ENCODE measurements at regions not wholly inside any gene's neighbourhood (a gene's known extent, or its start where the extent isn't known, plus 50 kb on each side); places are given as distances from the start of the nearest gene placed in this dataset.

- DNase-seq (ENCODE audit: low read depth in 2 of 2, low spot score in 1 of 2): no peak
Observed at GRCh38 chr6:4466769-4467480, 309.3 kb upstream of the CDYL start.

- DNase-seq (ENCODE audit: low read depth in 2 of 2, low spot score in 1 of 2): no peak
Observed at GRCh38 chr6:4466261-4466660, 309.9 kb upstream of the CDYL start.

- DNase-seq (ENCODE audit: low read depth in 2 of 2, low spot score in 1 of 2): no peak
Observed at GRCh38 chr6:4464638-4465037, 311.6 kb upstream of the CDYL start.

- no peak for DNase-seq (ENCODE audit: low read depth in 2 of 2, low spot score in 1 of 2)
Observed at GRCh38 chr6:4463236-4463635, 313.0 kb upstream of the CDYL start.

GRCh38 chr6:4460586-4461475, 315.4 kb upstream of the CDYL start:
- no peak for DNase-seq (ENCODE audit: low read depth in 2 of 2, low spot score in 1 of 2)

- DNase-seq (ENCODE audit: low read depth in 2 of 2, low spot score in 1 of 2): no peak
Observed at GRCh38 chr6:4459996-4460395, 316.2 kb upstream of the CDYL start.

GRCh38 chr6:4459032-4459431, 317.2 kb upstream of the CDYL start:
- no peak for DNase-seq (ENCODE audit: low read depth in 2 of 2, low spot score in 1 of 2)

- DNase-seq (ENCODE audit: low read depth in 2 of 2, low spot score in 1 of 2): no peak
Observed at GRCh38 chr6:4451718-4452117, 316.3 kb upstream of the ECI2 start.

GRCh38 chr6:4451081-4451480, 315.7 kb upstream of the ECI2 start:
- DNase-seq (ENCODE audit: low read depth in 2 of 2, low spot score in 1 of 2): no peak

- no peak for DNase-seq (ENCODE audit: low read depth in 2 of 2, low spot score in 1 of 2)
Observed at GRCh38 chr6:4450237-4450636, 314.9 kb upstream of the ECI2 start.

GRCh38 chr6:4449409-4449808, 314.0 kb upstream of the ECI2 start:
- no peak for DNase-seq (ENCODE audit: low read depth in 2 of 2, low spot score in 1 of 2)

GRCh38 chr6:4448841-4449240, 313.5 kb upstream of the ECI2 start:
- DNase-seq (ENCODE audit: low read depth in 2 of 2, low spot score in 1 of 2): no peak

GRCh38 chr6:4447639-4448330, 312.4 kb upstream of the ECI2 start:
- no peak for DNase-seq (ENCODE audit: low read depth in 2 of 2, low spot score in 1 of 2)

GRCh38 chr6:4446982-4447381, 311.6 kb upstream of the ECI2 start:
- DNase-seq (ENCODE audit: low read depth in 2 of 2, low spot score in 1 of 2): no peak

- no peak for DNase-seq (ENCODE audit: low read depth in 2 of 2, low spot score in 1 of 2)
Observed at GRCh38 chr6:4441981-4442434, 306.6 kb upstream of the ECI2 start.

GRCh38 chr6:4439159-4439558, 303.8 kb upstream of the ECI2 start:
- no peak for DNase-seq (ENCODE audit: low read depth in 2 of 2, low spot score in 1 of 2)

- DNase-seq (ENCODE audit: low read depth in 2 of 2, low spot score in 1 of 2): no peak
Observed at GRCh38 chr6:4437342-4437741, 302.0 kb upstream of the ECI2 start.

- DNase-seq (ENCODE audit: low read depth in 2 of 2, low spot score in 1 of 2): no peak
Observed at GRCh38 chr6:4435981-4436445, 300.6 kb upstream of the ECI2 start.

GRCh38 chr6:4434655-4435054, 299.3 kb upstream of the ECI2 start:
- DNase-seq (ENCODE audit: low read depth in 2 of 2, low spot score in 1 of 2): no peak

GRCh38 chr6:4433199-4433598, 297.8 kb upstream of the ECI2 start:
- no peak for DNase-seq (ENCODE audit: low read depth in 2 of 2, low spot score in 1 of 2)

GRCh38 chr6:4426968-4427367, 291.6 kb upstream of the ECI2 start:
- no peak for DNase-seq (ENCODE audit: low read depth in 2 of 2, low spot score in 1 of 2)

GRCh38 chr6:4421837-4422236, 286.5 kb upstream of the ECI2 start:
- no peak for DNase-seq (ENCODE audit: low read depth in 2 of 2, low spot score in 1 of 2)
